H4 (cell line): ENCODE measurements at regions not wholly inside any gene's neighbourhood (a gene's known extent, or its start where the extent isn't known, plus 50 kb on each side); places are given as distances from the start of the nearest gene placed in this dataset.
"Not testable (repeated sequence)": the region's sequence is repeated elsewhere in the genome, so short reads cannot be mapped to it uniquely, and the experiment has no call there.

Source experiments
- DNase-seq: peaks from one replicate; pipeline ENCODE4 v3.0.0-alpha.2; 2015; ENCODE audit warnings: low spot score

- DNase-seq = no peak
Observed at GRCh38 chr2:66032226-66032775, 402.6 kb upstream of the MEIS1 start.

GRCh38 chr2:66031236-66031635, 403.7 kb upstream of the MEIS1 start:
- DNase-seq = no peak

DNA sequence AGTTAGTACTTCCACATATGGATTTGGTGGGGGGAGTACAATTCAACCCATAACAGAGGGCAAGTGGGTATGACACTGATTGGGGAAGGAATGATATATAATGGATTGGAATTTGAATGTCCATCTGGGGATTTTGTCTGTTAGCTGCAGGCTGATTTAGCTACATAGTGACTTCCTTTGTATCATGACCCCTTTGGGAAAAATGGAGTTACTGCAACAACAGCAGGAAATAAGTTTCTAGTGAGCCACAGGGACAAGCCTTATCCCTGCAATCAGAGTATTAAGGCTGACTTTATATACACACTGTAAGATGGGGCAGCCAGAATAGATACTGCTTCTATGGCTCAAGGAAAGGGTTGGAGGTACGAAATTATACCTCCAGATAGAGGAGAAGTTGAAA, 404.4 kb upstream of the MEIS1 start:
- no peak for DNase-seq

- no peak for DNase-seq
Observed at GRCh38 chr2:66024391-66024790, 410.5 kb upstream of the MEIS1 start.

GRCh38 chr2:66021296-66021695, 413.6 kb upstream of the MEIS1 start:
- no peak for DNase-seq

DNA sequence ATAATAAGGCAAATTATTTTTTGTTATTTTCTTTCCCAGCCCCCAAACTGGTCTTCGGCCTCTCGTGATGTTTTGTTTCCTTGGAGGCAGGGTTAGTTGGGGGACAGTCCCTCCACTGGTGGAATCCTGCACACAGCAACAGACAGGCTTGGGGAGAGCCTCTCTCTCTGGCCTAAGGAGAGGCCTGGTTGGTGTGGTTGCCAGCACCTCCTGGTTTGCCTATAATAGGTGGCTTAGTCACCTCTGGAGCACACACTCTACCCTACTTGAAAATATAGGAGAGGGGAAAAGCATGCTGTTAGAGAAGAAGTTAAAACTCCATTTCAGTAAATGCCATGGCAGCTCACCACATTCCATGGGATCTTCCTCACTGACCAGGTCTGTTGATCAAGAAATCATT, 417.2 kb upstream of the MEIS1 start:
- DNase-seq = no peak

DNA sequence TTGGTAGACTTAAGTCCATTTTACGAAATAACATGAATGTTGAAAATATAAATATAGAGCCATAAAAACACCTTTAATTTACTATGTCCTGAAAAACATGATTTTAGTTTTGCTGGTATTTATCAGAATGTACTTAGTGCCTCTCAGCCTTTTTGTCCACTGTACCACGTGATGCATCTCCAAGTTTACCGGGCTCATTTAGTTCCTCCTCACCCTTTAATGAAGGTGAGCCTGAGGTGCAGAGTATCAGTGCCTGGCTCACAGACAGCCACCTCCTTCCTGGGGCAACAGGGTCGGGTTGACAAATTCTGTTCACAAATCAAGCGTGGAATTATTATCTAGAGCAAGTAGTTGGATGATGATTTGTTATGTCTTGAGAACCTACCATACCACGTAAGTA, 420.5 kb upstream of the MEIS1 start:
- no peak for DNase-seq

GRCh38 chr2:66013456-66013855, 421.5 kb upstream of the MEIS1 start:
- DNase-seq = no peak

DNA sequence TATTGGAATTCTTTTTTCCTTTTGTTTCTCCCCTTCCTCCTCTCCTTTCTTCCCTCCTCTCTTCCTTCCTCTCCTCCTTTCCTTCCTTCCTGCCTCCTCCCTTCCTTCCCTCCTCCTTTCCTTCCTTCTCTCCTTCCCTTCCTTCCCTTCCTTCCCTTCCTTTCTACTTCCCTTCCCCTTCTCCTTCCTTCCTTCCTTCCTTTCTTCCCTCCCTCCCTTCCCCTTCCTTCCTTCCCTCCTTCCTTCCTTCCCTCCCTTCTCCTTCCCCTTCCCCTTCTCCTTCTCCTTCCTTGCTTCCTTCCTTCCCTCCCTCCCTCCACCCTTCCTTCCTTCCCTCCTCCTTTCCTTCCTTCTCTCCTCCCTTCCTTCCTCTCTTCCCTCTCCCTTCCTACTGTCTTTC, 431.0 kb upstream of the MEIS1 start:
- DNase-seq = no peak

DNA sequence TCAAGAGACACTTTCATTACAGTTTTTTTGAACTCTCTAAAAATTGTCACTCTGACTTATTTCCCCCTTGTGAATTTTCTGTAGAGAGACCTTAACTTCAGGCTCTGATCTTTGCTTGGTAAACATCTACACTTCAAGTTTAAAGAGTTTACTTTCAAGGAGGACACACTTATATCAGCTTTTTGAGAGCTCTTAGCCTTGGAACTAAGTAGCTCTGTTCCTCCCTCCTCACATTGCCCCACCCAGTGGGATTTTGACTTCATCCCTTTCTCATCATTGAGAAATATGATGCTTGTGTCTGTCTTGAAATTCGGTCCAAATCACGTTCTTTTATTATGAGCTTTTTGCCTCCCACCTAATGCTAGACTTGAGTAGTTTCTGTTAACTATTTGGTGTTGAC, 433.4 kb upstream of the MEIS1 start:
- no peak for DNase-seq

DNA sequence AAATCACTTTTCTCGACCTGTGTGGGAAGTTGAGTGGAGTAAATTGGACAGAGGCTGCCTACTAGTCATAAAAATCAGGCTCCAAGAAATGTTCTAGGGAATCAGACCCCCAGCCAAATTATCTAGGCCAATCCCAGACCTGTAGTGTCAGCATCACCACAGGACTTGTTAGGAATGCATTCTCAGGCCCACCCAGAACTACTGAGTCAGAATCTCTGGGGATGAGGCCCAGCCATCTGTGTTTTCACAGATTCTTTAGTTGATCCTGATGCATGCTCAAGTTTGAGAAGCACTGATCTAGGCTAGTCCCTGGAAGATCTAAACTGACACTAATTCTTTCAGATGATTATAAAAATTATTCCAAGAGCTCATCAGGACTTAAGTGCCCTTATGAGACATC, 434.0 kb upstream of the MEIS1 start:
- no peak for DNase-seq

- no peak for DNase-seq
Observed at GRCh38 chr2:65999796-66000195, 435.1 kb upstream of the MEIS1 start.

DNA sequence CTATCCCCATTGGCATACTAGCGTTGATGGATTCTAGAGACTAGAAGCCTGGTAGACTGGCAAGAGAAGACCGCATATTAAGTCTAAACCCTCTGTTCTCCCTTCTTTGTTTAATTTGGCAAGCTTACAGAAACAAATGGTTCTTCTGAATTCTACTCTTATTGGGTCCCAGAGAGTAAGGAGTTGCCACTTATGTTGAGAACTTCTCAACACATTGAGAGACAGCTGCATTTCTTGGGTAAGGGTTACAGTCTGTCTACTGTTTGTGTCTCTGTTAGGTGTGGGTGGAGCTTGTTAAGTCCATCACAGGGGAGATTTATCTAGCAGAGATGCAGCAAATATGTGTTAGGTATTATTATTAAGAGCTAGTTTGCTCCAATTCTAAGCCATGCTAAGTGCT, 435.8 kb upstream of the MEIS1 start:
- no peak for DNase-seq

- no peak for DNase-seq
Observed at GRCh38 chr2:65997961-65998360, 437.0 kb upstream of the MEIS1 start.

GRCh38 chr2:65992198-65992554, 442.7 kb upstream of the MEIS1 start:
- no peak for DNase-seq

- DNase-seq = no peak
Observed at GRCh38 chr2:65991381-65992197, 443.3 kb upstream of the MEIS1 start.

DNA sequence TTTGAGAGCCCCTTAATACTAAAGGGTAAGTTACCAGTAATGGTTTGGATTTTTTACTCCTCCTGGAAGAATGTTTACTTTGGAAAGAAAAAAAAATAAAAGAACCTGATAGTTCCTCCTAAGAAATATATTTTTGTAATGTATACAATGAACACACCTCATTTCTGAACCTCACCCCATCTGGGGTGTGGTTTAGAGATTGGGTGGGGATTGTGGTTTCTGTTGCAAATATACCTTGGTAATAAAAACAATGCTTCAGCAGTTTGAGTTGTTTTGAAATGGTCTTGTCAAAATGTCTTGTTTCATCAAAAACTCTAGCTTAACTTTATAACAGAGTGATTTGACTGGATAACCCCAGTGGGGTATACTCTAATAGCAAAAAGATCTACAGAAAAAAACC, 448.9 kb upstream of the MEIS1 start:
- DNase-seq = no peak

DNA sequence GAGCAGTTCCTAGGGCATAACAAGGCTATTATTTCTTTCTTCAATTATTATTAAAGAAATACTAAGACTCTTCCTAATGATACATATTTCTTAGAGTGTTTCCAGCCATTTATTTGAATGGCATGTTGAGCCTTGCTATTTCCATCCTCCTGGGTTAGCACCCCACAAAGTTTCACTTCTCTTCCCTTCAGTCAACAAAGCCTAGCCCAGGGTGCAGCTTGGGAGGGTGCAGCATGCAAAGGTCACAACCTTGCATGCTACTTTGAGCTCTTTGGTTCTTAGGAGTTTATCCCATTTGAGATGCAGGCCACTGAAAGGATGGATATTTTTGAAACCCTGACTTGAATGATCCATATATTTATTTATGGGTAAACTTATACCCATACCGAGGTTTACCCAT, 454.4 kb upstream of the MEIS1 start:
- DNase-seq = no peak

- DNase-seq = no peak
Observed at GRCh38 chr2:65979446-65979845, 455.5 kb upstream of the MEIS1 start.

- DNase-seq = no peak
Observed at GRCh38 chr2:65974067-65974723, 460.7 kb upstream of the MEIS1 start.

- DNase-seq = no peak
Observed at GRCh38 chr2:65969161-65969560, 465.8 kb upstream of the MEIS1 start.

DNA sequence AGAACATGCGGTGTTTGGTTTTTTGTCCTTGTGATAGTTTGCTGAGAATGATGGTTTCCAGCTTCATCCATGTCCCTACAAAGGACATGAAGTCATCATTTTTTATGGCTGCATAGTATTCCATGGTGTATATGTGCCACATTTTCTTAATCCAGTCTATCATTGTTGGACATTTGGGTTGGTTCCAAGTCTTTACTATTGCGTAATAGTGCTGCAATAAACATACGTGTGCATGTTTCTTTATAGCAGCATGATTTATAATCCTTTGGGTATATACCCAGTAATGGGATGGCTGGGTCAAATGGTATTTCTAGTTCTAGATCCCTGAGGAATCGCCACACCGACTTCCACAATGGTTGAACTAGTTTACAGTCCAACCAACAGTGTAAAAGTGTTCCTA, 471.6 kb upstream of the MEIS1 start:
- DNase-seq = not testable (repeated sequence)

GRCh38 chr2:65960953-65961352, 474.0 kb upstream of the MEIS1 start:
- no peak for DNase-seq
